ENCODE measurements at regions not wholly inside any gene's neighbourhood (a gene's known extent, or its start where the extent isn't known, plus 50 kb on each side); places are given as distances from the start of the nearest gene placed in this dataset.
A peak's percentile ranks its signal among the peaks of the same experiment; 100 is the strongest.

DNA sequence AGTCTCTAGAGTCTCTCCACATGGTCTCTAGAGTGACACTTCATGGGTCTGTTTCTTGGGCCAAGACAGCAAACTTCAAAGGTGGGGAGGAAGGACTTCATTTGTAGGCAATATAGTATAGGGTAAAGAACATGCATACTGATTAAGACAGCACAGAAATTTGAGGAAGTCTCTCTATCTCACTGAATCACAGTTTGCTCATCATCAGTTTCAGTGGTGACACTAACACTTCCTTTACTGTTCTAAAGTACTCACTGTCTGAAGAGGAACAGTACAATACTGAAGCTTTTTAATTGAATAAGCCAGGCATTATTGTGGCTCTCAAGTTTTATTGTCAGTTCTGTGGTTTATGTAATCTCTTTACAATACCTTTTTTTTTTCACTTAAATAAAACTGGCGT lies 656.4 kb upstream of the CDH8 start:
- Histone ChIP-seq H3K27ac (ENCODE audit: low read length) (no peak overlapping the region), H4K20me1 (ENCODE audit: insufficient read depth) (no peaks in the 10 kb centered on the region), H3K4me3 (ENCODE audit: low read length) (no peak overlapping the region), H3K27me3 (ENCODE audit: insufficient read depth, low read depth, low read length) (no peaks in the 10 kb centered on the region), H3F3A (ENCODE audit: insufficient read depth, low read length, poor library complexity, severe bottlenecking) (no peaks in the 10 kb centered on the region), H3K79me2 (replicated peaks; ENCODE audit: insufficient read depth, low read length) (no peaks in the 10 kb centered on the region), H2AFZ (ENCODE audit: low read depth, low read length) (no peak overlapping the region), H3K9me3 (ENCODE audit: low read length) (no peaks in the 10 kb centered on the region), H3K4me2 (ENCODE audit: low read length) (no peak overlapping the region), H3K9ac (ENCODE audit: low read length) (no peak overlapping the region), H3K9me2 (ENCODE audit: insufficient read depth, low read length) (no peaks in the 10 kb centered on the region), H3K36me3 (ENCODE audit: insufficient read depth, low read length) (no peaks in the 10 kb centered on the region)
- TF ChIP-seq, protein P1, sequence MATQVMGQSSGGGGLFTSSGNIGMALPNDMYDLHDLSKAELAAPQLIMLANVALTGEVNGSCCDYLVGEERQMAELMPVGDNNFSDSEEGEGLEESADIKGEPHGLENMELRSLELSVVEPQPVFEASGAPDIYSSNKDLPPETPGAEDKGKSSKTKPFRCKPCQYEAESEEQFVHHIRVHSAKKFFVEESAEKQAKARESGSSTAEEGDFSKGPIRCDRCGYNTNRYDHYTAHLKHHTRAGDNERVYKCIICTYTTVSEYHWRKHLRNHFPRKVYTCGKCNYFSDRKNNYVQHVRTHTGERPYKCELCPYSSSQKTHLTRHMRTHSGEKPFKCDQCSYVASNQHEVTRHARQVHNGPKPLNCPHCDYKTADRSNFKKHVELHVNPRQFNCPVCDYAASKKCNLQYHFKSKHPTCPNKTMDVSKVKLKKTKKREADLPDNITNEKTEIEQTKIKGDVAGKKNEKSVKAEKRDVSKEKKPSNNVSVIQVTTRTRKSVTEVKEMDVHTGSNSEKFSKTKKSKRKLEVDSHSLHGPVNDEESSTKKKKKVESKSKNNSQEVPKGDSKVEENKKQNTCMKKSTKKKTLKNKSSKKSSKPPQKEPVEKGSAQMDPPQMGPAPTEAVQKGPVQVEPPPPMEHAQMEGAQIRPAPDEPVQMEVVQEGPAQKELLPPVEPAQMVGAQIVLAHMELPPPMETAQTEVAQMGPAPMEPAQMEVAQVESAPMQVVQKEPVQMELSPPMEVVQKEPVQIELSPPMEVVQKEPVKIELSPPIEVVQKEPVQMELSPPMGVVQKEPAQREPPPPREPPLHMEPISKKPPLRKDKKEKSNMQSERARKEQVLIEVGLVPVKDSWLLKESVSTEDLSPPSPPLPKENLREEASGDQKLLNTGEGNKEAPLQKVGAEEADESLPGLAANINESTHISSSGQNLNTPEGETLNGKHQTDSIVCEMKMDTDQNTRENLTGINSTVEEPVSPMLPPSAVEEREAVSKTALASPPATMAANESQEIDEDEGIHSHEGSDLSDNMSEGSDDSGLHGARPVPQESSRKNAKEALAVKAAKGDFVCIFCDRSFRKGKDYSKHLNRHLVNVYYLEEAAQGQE (IDR thresholded peaks at IDR 0.05; ENCODE audit: borderline replicate concordance), result no peak
- TF ChIP-seq EZH2 (IDR thresholded peaks at IDR 0.05; ENCODE audit: borderline replicate concordance, insufficient read depth, low read length, poor library complexity, severe bottlenecking) (no peak), RAD21 (conservative IDR thresholded peaks at IDR 0.05) (no peak), POLR2AphosphoS5 (IDR thresholded peaks at IDR 0.05) (no peak)
- TF ChIP-seq, protein P2, sequence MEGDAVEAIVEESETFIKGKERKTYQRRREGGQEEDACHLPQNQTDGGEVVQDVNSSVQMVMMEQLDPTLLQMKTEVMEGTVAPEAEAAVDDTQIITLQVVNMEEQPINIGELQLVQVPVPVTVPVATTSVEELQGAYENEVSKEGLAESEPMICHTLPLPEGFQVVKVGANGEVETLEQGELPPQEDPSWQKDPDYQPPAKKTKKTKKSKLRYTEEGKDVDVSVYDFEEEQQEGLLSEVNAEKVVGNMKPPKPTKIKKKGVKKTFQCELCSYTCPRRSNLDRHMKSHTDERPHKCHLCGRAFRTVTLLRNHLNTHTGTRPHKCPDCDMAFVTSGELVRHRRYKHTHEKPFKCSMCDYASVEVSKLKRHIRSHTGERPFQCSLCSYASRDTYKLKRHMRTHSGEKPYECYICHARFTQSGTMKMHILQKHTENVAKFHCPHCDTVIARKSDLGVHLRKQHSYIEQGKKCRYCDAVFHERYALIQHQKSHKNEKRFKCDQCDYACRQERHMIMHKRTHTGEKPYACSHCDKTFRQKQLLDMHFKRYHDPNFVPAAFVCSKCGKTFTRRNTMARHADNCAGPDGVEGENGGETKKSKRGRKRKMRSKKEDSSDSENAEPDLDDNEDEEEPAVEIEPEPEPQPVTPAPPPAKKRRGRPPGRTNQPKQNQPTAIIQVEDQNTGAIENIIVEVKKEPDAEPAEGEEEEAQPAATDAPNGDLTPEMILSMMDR (IDR thresholded peaks at IDR 0.05; ENCODE audit: poor library complexity, severe bottlenecking), result no peak

DNA sequence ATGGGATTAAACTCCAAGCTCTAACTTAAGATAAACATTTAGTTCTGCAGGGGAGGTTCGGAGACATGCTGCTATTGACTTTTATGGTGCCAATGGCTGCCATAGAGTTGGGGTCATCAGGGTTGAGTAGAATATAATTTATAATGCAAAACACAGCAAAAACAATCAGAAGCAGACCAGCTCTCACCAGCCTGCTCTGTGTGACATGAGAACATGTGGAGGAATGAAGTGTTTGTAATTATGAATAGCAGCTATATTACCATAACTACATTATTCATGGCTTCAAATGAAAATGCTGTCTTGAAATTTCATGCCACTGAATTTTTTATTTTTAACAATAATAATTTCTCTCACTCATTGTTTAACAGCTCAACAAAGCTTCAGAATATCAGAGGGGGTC lies 645.6 kb upstream of the CDH8 start:
- H3K9me2 ChIP-seq (ENCODE audit: insufficient read depth, low read length), result no peaks in the 10 kb centered on the region
- no peaks in the 10 kb centered on the region for H3K27me3 ChIP-seq (ENCODE audit: insufficient read depth, low read depth, low read length)
- no peak overlapping the region for H3K4me3 ChIP-seq (ENCODE audit: low read length)
- H2AFZ ChIP-seq (ENCODE audit: low read depth, low read length), result no peak overlapping the region
- H3K9ac ChIP-seq (ENCODE audit: low read length), result no peak overlapping the region
- H3K9me3 ChIP-seq (ENCODE audit: low read length), result no peaks in the 10 kb centered on the region
- TF ChIP-seq MXI1 (conservative IDR thresholded peaks at IDR 0.05; ENCODE audit: poor library complexity, severe bottlenecking) (no peak), RAD21 (conservative IDR thresholded peaks at IDR 0.05) (no peak), POLR2AphosphoS5 (IDR thresholded peaks at IDR 0.05) (no peak), EP300 (conservative IDR thresholded peaks at IDR 0.05; ENCODE audit: poor library complexity, severe bottlenecking) (no peak), EZH2 (IDR thresholded peaks at IDR 0.05; ENCODE audit: borderline replicate concordance, insufficient read depth, low read length, poor library complexity, severe bottlenecking) (no peak), SMC3 (conservative IDR thresholded peaks at IDR 0.05; ENCODE audit: poor library complexity) (no peak), TAF1 (IDR thresholded peaks at IDR 0.05; ENCODE audit: low read depth) (no peak)
- TF ChIP-seq, protein P2 (IDR thresholded peaks at IDR 0.05; ENCODE audit: poor library complexity, severe bottlenecking), result no peak
- peak overlapping the region; percentile 41 for H3K4me2 ChIP-seq (ENCODE audit: low read length)
- no peaks in the 10 kb centered on the region for H3K36me3 ChIP-seq (ENCODE audit: insufficient read depth, low read length)
- peak overlapping the region; percentile 37 for H3K27ac ChIP-seq (ENCODE audit: low read length)
- no peaks in the 10 kb centered on the region for H4K20me1 ChIP-seq (ENCODE audit: insufficient read depth)
- H3K79me2 ChIP-seq (replicated peaks; ENCODE audit: insufficient read depth, low read length), result no peaks in the 10 kb centered on the region
- H3F3A ChIP-seq (ENCODE audit: insufficient read depth, low read length, poor library complexity, severe bottlenecking), result no peaks in the 10 kb centered on the region
